Breast epithelium (tissue), 4 donors: ENCODE measurements at regions not wholly inside any gene's neighbourhood (a gene's known extent, or its start where the extent isn't known, plus 50 kb on each side); places are given as distances from the start of the nearest gene placed in this dataset.

Experiments used
- DNase-seq, 2 donors: peaks; one replicate each; pipeline ENCODE4 v3.0.0-alpha.2; 2019; ENCODE audit warnings: low spot score in 2 of 2
- H3K27ac ChIP-seq, 2 donors: fragments of 200-600 bp; sonication (generic) in 1 of 2; one replicate each; pipeline ENCODE4 v1.5.1; 2016 to 2019; ENCODE audit warnings: mild to moderate bottlenecking in 1 of 2
- H3K27me3 ChIP-seq, 2 donors: fragments of 200-600 bp; sonication (generic) in 1 of 2; one replicate each; pipeline versions ENCODE4 v1.5.1 to v1.6.0; 2017 to 2019; ENCODE audit warnings: control low read depth in 1 of 2, mild to moderate bottlenecking in 1 of 2
- H3K36me3 ChIP-seq: fragments of 200-600 bp; one replicate; pipeline ENCODE4 v1.5.1; 2019
- H3K4me1 ChIP-seq, 2 donors: fragments of 200-600 bp; sonication (generic); one replicate each; pipeline ENCODE4 v1.5.1; 2016 to 2019; ENCODE audit warnings: control low read depth in 1 of 2
- H3K4me3 ChIP-seq, 3 donors: fragments of 200-600 bp; sonication (generic); 1 replicate in 2 of 3; 2 replicates in 1 of 3; pipeline ENCODE4 v1.5.1; 2016 to 2019; ENCODE audit warnings: mild to moderate bottlenecking in 3 of 3, moderate library complexity in 2 of 3
- H3K9me3 ChIP-seq, 2 donors: fragments of 200-600 bp; sonication (generic) in 1 of 2; one replicate each; pipeline ENCODE4 v1.5.1; 2016 to 2019; ENCODE audit warnings: control low read depth in 1 of 2
- CTCF ChIP-seq, 3 donors: fragments of 450-650 bp; IDR thresholded peaks; one replicate each; pipeline ENCODE4 v1.5.1; 2016 to 2017; ENCODE audit warnings: antibody characterized with exemption in 3 of 3, mild to moderate bottlenecking in 3 of 3, moderate library complexity in 3 of 3
- POLR2A ChIP-seq: fragments of 450-650 bp; IDR thresholded peaks from one replicate; pipeline ENCODE4 v1.6.1; 2016; ENCODE audit warnings: antibody characterized with exemption, mild to moderate bottlenecking, moderate library complexity
- POLR2AphosphoS5 ChIP-seq, 3 donors: sonication (generic); formaldehyde crosslinking; IDR thresholded peaks; one replicate each; pipeline ENCODE4 v1.6.1; 2017; ENCODE audit warnings: antibody characterized with exemption in 3 of 3
- intact Hi-C: fragments of 100-400 bp; cut with DNase I; formaldehyde crosslinking; loops from one replicate; pipeline ENCODE4 v1.15.1; 2023; ENCODE audit warnings: low total_unique reads

GRCh38 chr14:48584031-48584430 is 908.6 kb upstream of the MDGA2 start:
- TF ChIP-seq POLR2A (no peak), CTCF (IDR thresholded peaks at IDR 0.05) (no peak), POLR2AphosphoS5 (IDR thresholded peaks at IDR 0.05) (no peak)
- H3K4me3 ChIP-seq, result no peak overlapping the region
- H3K36me3 ChIP-seq, result no peaks in the 10 kb centered on the region
- DNase-seq, result no peak
- H3K27ac ChIP-seq, result no peak overlapping the region
- intact Hi-C loops, result no loop called here
- no peaks in the 10 kb centered on the region for H3K9me3 ChIP-seq
- H3K27me3 ChIP-seq, result no peaks in the 10 kb centered on the region
- no peaks in the 10 kb centered on the region for H3K4me1 ChIP-seq

- H3K36me3 ChIP-seq, result no peaks in the 10 kb centered on the region
- no peaks in the 10 kb centered on the region for H3K4me1 ChIP-seq
- DNase-seq, result no peak
- no peak overlapping the region for H3K4me3 ChIP-seq
- H3K9me3 ChIP-seq, result no peaks in the 10 kb centered on the region
- intact Hi-C loops, result no loop called here
- H3K27me3 ChIP-seq, result no peaks in the 10 kb centered on the region
- TF ChIP-seq CTCF (IDR thresholded peaks at IDR 0.05) (no peak), POLR2AphosphoS5 (IDR thresholded peaks at IDR 0.05) (no peak), POLR2A (no peak)
- no peak overlapping the region for H3K27ac ChIP-seq
These were observed 907.5 kb upstream of the MDGA2 start for GRCh38 chr14:48582938-48583337.

GRCh38 chr14:48580692-48581091 is 905.3 kb upstream of the MDGA2 start:
- Histone ChIP-seq H3K9me3 (no peaks in the 10 kb centered on the region), H3K36me3 (no peaks in the 10 kb centered on the region), H3K27me3 (no peaks in the 10 kb centered on the region), H3K4me3 (no peak overlapping the region), H3K27ac (no peak overlapping the region), H3K4me1 (no peaks in the 10 kb centered on the region)
- intact Hi-C loops, result no loop called here
- TF ChIP-seq POLR2AphosphoS5 (IDR thresholded peaks at IDR 0.05) (no peak), CTCF (IDR thresholded peaks at IDR 0.05) (no peak), POLR2A (no peak)
- DNase-seq, result no peak

- intact Hi-C loops, result no loop called here
- peaks cover 0 to 9% of the 10 kb centered on the region in 2 donors for H3K9me3 ChIP-seq
- no peaks in the 10 kb centered on the region for H3K4me1 ChIP-seq
- TF ChIP-seq CTCF (IDR thresholded peaks at IDR 0.05) (no peak), POLR2AphosphoS5 (IDR thresholded peaks at IDR 0.05) (no peak), POLR2A (no peak)
- H3K4me3 ChIP-seq, result no peak overlapping the region
- H3K27ac ChIP-seq, result no peak overlapping the region
- no peak for DNase-seq
- no peaks in the 10 kb centered on the region for H3K27me3 ChIP-seq
- no peaks in the 10 kb centered on the region for H3K36me3 ChIP-seq
These were observed 900.4 kb upstream of the MDGA2 start for GRCh38 chr14:48575772-48576171.

GRCh38 chr14:48568688-48569087 is 893.3 kb upstream of the MDGA2 start:
- Histone ChIP-seq H3K27ac (no peak overlapping the region), H3K4me1 (no peaks in the 10 kb centered on the region), H3K9me3 (peaks cover 2 to 9% of the 10 kb centered on the region in 2 donors), H3K27me3 (no peaks in the 10 kb centered on the region), H3K36me3 (no peaks in the 10 kb centered on the region), H3K4me3 (no peak overlapping the region)
- DNase-seq, result no peak
- TF ChIP-seq POLR2AphosphoS5 (IDR thresholded peaks at IDR 0.05) (no peak), CTCF (IDR thresholded peaks at IDR 0.05) (no peak), POLR2A (no peak)
- intact Hi-C loops, result no loop called here
